GM18909 (cell line): ENCODE measurements at regions not wholly inside any gene's neighbourhood (a gene's known extent, or its start where the extent isn't known, plus 50 kb on each side); places are given as distances from the start of the nearest gene placed in this dataset.
"Not testable (repeated sequence)": the region's sequence is repeated elsewhere in the genome, so short reads cannot be mapped to it uniquely, and the experiment has no call there.

Experiments used
- ATAC-seq: cut with Tn5 transposase; IDR thresholded peaks from one replicate; pipeline ENCODE4 v1.9.1; 2021; ENCODE audit warnings: mild to moderate bottlenecking; ENCODE audit not compliant: unreplicated experiment, poor library complexity

GRCh38 chr11:92168936-92169335 is 55.7 kb upstream of the FAT3 start:
- ATAC-seq, result no peak

GRCh38 chr11:92167571-92167970 is 57.0 kb upstream of the FAT3 start:
- no peak for ATAC-seq

- no peak for ATAC-seq
Observed at GRCh38 chr11:92166335-92166734, 58.3 kb upstream of the FAT3 start.

- ATAC-seq, result no peak
Observed at GRCh38 chr11:92163879-92164278, 60.7 kb upstream of the FAT3 start.

GRCh38 chr11:92162776-92163175 is 61.8 kb upstream of the FAT3 start:
- ATAC-seq, result no peak

GRCh38 chr11:92159931-92160330 is 64.7 kb upstream of the FAT3 start:
- ATAC-seq, result no peak

GRCh38 chr11:92157390-92157789 is 67.2 kb upstream of the FAT3 start:
- not testable (repeated sequence) for ATAC-seq

GRCh38 chr11:92154611-92155010 is 70.0 kb upstream of the FAT3 start:
- ATAC-seq, result no peak

- ATAC-seq, result no peak
Observed at GRCh38 chr11:92154110-92154509, 70.5 kb upstream of the FAT3 start.

- ATAC-seq, result no peak
Observed at GRCh38 chr11:92153542-92153941, 71.1 kb upstream of the FAT3 start.

- no peak for ATAC-seq
Observed at GRCh38 chr11:92152245-92152644, 72.4 kb upstream of the FAT3 start.

GRCh38 chr11:92149996-92150395 is 74.6 kb upstream of the FAT3 start:
- ATAC-seq, result no peak

- no peak for ATAC-seq
Observed at GRCh38 chr11:92141725-92142124, 82.9 kb upstream of the FAT3 start.

- no peak for ATAC-seq
Observed at GRCh38 chr11:92141159-92141558, 83.5 kb upstream of the FAT3 start.

- no peak for ATAC-seq
Observed at GRCh38 chr11:92140021-92140420, 84.6 kb upstream of the FAT3 start.

- no peak for ATAC-seq
Observed at GRCh38 chr11:92138296-92138695, 86.3 kb upstream of the FAT3 start.

GRCh38 chr11:92137747-92138146 is 86.9 kb upstream of the FAT3 start:
- ATAC-seq, result no peak

- no peak for ATAC-seq
Observed at GRCh38 chr11:92136797-92137196, 87.8 kb upstream of the FAT3 start.

- ATAC-seq, result no peak
Observed at GRCh38 chr11:92131289-92131865, 93.2 kb upstream of the FAT3 start.

- no peak for ATAC-seq
Observed at GRCh38 chr11:92130421-92130831, 94.2 kb upstream of the FAT3 start.

- no peak for ATAC-seq
Observed at GRCh38 chr11:92129811-92130210, 94.8 kb upstream of the FAT3 start.

- no peak for ATAC-seq
Observed at GRCh38 chr11:92128026-92128425, 96.6 kb upstream of the FAT3 start.

- ATAC-seq, result no peak
Observed at GRCh38 chr11:92125321-92125720, 99.3 kb upstream of the FAT3 start.
